K562 (cell line): ENCODE measurements at regions not wholly inside any gene's neighbourhood (a gene's known extent, or its start where the extent isn't known, plus 50 kb on each side); places are given as distances from the start of the nearest gene placed in this dataset.

Experiments used
- ATAC-seq: fragments of 200-7000 bp; cut with Tn5 transposase; 3 replicates; pipeline ENCODE4 v1.9.1; 2020; ENCODE audit warnings: moderate library complexity
- BruUV-seq: library from RNA; stranded (reverse); fragments of 400-500 nt; replicated peaks from 2 replicates; lab custom pipeline; 2021; lab: Mats Ljungman, UMichigan
- CTCF ChIA-PET: fragments of 300-600 bp; formaldehyde crosslinking; extraction: SDS; loops from one replicate; lab custom pipeline; 2021; ENCODE audit warnings: low intra/inter-chr PET ratio; lab: Yijun Ruan, JAX
- POLR2A ChIA-PET: fragments of 300-600, 350-650 bp; sonication (Branson Sonifier 250); formaldehyde crosslinking; extraction: SDS; loops from one replicate; lab custom pipeline; 2021; ENCODE audit warnings: antibody characterized with exemption, inconsistent platforms; lab: Yijun Ruan, JAX
- DNase-seq, 4 experiments: peaks; one replicate each; pipeline versions ENCODE4 v3.0.0 to v3.0.0-alpha.2; 2011 to 2018; ENCODE audit warnings: low spot score in 3 of 4, mixed read lengths in 3 of 4; ENCODE audit errors: extremely low read depth in 1 of 4
- FAIRE-seq: peaks from 2 replicates; lab custom pipeline; 2011; peaks lifted over from hg19 to GRCh38; lab: Jason Lieb, UNC
- H2AFZ ChIP-seq: 2 replicates; pipeline ENCODE4 v1.6.0; 2011; ENCODE audit warnings: low read depth, low read length, control low read depth, inconsistent platforms
- H3K27ac ChIP-seq: fragments of 200-600 bp; 3 replicates; pipeline ENCODE4 v1.8.0; 2011; ENCODE audit warnings: low read depth, mild to moderate bottlenecking, control low read depth, inconsistent platforms, low read length, moderate library complexity, mixed read lengths; ENCODE audit errors: extremely low read depth
- H3K27me3 ChIP-seq, 2 experiments: fragments of 300-600 bp in 1 of 2; 2 replicates in 1 of 2; 3 replicates in 1 of 2; pipeline versions ENCODE4 v1.6.0 to v1.8.0; 2011; ENCODE audit warnings: inconsistent platforms in 2 of 2, low read length in 2 of 2, mild to moderate bottlenecking in 1 of 2, mixed read lengths in 1 of 2, moderate library complexity in 1 of 2; ENCODE audit not compliant: control insufficient read depth in 2 of 2, insufficient read depth in 2 of 2
- H3K36me3 ChIP-seq: fragments of 300-600 bp; 3 replicates; pipeline ENCODE4 v1.8.0; 2011; ENCODE audit warnings: mild to moderate bottlenecking, low read length, inconsistent platforms; ENCODE audit not compliant: control insufficient read depth, insufficient read depth
- H3K4me1 ChIP-seq, 2 experiments: fragments of 200-600 bp in 1 of 2; replicated peaks in 1 of 2; 2 replicates in 1 of 2; 3 replicates in 1 of 2; pipeline versions ENCODE4 v1.5.1 to v1.8.0; 2011; ENCODE audit warnings: inconsistent platforms in 2 of 2, low read length in 2 of 2, mild to moderate bottlenecking in 1 of 2, mixed read lengths in 1 of 2, moderate library complexity in 1 of 2; ENCODE audit not compliant: control insufficient read depth in 2 of 2, insufficient read depth in 2 of 2
- H3K4me2 ChIP-seq: 2 replicates; pipeline ENCODE4 v1.6.1; 2011; ENCODE audit warnings: low read length, control low read depth, inconsistent platforms, mixed read lengths; ENCODE audit not compliant: insufficient read depth
- H3K4me3 ChIP-seq: fragments of 200-600 bp; sonication (generic), shearing (Covaris generic); 2 replicates; pipeline ENCODE4 v1.5.1; 2016; ENCODE audit warnings: control low read depth, inconsistent platforms
- H3K79me2 ChIP-seq: fragments of 200-600 bp; 3 replicates; pipeline ENCODE4 v1.8.0; 2011; ENCODE audit warnings: low read length, inconsistent platforms; ENCODE audit not compliant: control insufficient read depth, insufficient read depth
- H3K9ac ChIP-seq, 2 experiments: 2 replicates each; pipeline versions ENCODE4 v1.6.0 to v1.6.1; 2011; ENCODE audit warnings: low read depth in 2 of 2, low read length in 2 of 2, control low read depth in 1 of 2, inconsistent platforms in 1 of 2, mild to moderate bottlenecking in 1 of 2, mixed read lengths in 1 of 2; ENCODE audit not compliant: insufficient read depth in 1 of 2
- H3K9me1 ChIP-seq: one replicate; pipeline ENCODE4 v1.6.0; 2011; ENCODE audit warnings: inconsistent platforms, mild to moderate bottlenecking, low read length, moderate library complexity; ENCODE audit not compliant: control insufficient read depth, insufficient read depth
- H3K9me3 ChIP-seq: replicated peaks from 2 replicates; pipeline ENCODE4 v1.5.1; 2011; ENCODE audit warnings: low read depth, low read length, inconsistent platforms; ENCODE audit not compliant: control insufficient read depth, insufficient read depth
- H4K20me1 ChIP-seq: replicated peaks from 2 replicates; pipeline ENCODE4 v1.6.1; 2011; ENCODE audit warnings: low read length, inconsistent platforms, mixed read lengths; ENCODE audit not compliant: control insufficient read depth, insufficient read depth
- CREM ChIP-seq: IDR thresholded peaks from 2 replicates; pipeline ENCODE4 v1.6.1; 2014; ENCODE audit warnings: antibody characterized with exemption, low read depth
- HOXB6 ChIP-seq: fragments of 250-450 bp; sonication (Bioruptor Pico); IDR thresholded peaks from 2 replicates; pipeline ENCODE4 v1.5.1; 2022; ENCODE audit warnings: mild to moderate bottlenecking, borderline replicate concordance
- KAT8 ChIP-seq: fragments of 450-650 bp; IDR thresholded peaks from 2 replicates; pipeline ENCODE4 v1.6.1; 2016; ENCODE audit warnings: low read depth, mild to moderate bottlenecking
- MECOM ChIP-seq: fragments of 250-450 bp; sonication (Bioruptor Pico); IDR thresholded peaks from 2 replicates; pipeline ENCODE4 v1.8.0; 2022; ENCODE audit warnings: inconsistent platforms
- NFIX ChIP-seq: fragments of 250-450 bp; sonication (Bioruptor Pico); IDR thresholded peaks from 2 replicates; pipeline ENCODE4 v1.4.0; 2020; ENCODE audit warnings: low read depth, mild to moderate bottlenecking, moderate library complexity
- SRF ChIP-seq, 2 experiments: fragments of 250-450, 450-650 bp in 1 of 2; sonication (Bioruptor Pico) in 1 of 2; sonication (generic) in 1 of 2; formaldehyde crosslinking; IDR thresholded peaks; 2 replicates each; pipeline versions ENCODE4 v1.5.0 to v1.5.1; 2020 to 2022; ENCODE audit warnings: mild to moderate bottlenecking in 1 of 2, missing genetic modification reagents in 1 of 2
- WGBS: fragments of 100-300 bp; shearing (Covaris generic); methylation state at CpG from one replicate; pipeline ENCODE4 v1.1.6; 2016; ENCODE audit warnings: low coverage, mixed read lengths; ENCODE audit not compliant: insufficient coverage; ENCODE audit errors: missing lambda C conversion rate; 5-methylcytosine and 5-hydroxymethylcytosine counted together
- in situ Hi-C: fragments of 300-500 bp; cut with MboI; formaldehyde crosslinking; loops from 4 replicates; pipeline ENCODE4 v1.15.0; 2018; ENCODE audit warnings: inconsistent platforms, mixed read lengths
- intact Hi-C: fragments of 100-400 bp; cut with micrococcal nuclease; formaldehyde crosslinking; loops from 2 replicates; pipeline ENCODE4 v1.14.2; 2022
- TF ChIP-seq, protein P1 (sequence below): sonication (generic); formaldehyde crosslinking; IDR thresholded peaks from 2 replicates; pipeline ENCODE4 v1.8.1; 2022; ENCODE audit warnings: missing genetic modification reagents
- TF ChIP-seq, protein P2 (sequence below): sonication (generic); formaldehyde crosslinking; IDR thresholded peaks from 2 replicates; pipeline ENCODE4 v1.8.0; 2022; ENCODE audit warnings: missing genetic modification reagents, mild to moderate bottlenecking, moderate library complexity, borderline replicate concordance
- TF ChIP-seq, protein P3 (sequence below): IDR thresholded peaks from 2 replicates; pipeline ENCODE4 v1.6.1; 2014; ENCODE audit warnings: antibody characterized with exemption

DNA sequence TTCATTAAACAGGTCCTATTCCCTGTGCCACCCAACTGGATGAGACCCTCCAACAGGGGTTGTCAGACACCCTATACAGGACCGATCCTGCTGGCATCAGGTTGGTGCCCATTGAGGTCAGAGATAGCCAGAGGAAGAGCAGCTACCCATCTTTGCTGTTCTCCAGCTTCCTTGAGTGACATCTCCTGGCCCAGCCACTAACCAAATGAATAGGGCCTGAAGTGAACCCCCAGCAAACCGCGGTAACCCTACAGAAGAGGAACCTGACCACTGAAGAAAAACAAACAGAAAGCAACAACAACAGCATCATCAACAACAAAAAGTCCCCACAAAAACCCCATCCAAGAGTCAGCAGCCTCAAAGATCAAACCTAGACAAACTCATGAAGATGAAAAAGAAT, 133.6 kb upstream of the ARPP21 start:
- Histone ChIP-seq H3K9me1 (no peaks in the 10 kb centered on the region), H3K36me3 (no peaks in the 10 kb centered on the region), H3K27me3 (no peaks in the 10 kb centered on the region), H3K4me3 (no peak overlapping the region), H3K9me3 (0 out of 2 replicates have a peak, but pooled peaks cover 2% of the 10 kb centered on the region), H2AFZ (no peak overlapping the region), H4K20me1 (no peaks in the 10 kb centered on the region), H3K9ac (no peak overlapping the region), H3K27ac (no peak overlapping the region)
- no TSS peak for BruUV-seq
- intact Hi-C loops = no loop called here
- POLR2A ChIA-PET = no interaction called here
- no peak for FAIRE-seq
- CTCF ChIA-PET = no interaction called here
- TF ChIP-seq, protein P1, sequence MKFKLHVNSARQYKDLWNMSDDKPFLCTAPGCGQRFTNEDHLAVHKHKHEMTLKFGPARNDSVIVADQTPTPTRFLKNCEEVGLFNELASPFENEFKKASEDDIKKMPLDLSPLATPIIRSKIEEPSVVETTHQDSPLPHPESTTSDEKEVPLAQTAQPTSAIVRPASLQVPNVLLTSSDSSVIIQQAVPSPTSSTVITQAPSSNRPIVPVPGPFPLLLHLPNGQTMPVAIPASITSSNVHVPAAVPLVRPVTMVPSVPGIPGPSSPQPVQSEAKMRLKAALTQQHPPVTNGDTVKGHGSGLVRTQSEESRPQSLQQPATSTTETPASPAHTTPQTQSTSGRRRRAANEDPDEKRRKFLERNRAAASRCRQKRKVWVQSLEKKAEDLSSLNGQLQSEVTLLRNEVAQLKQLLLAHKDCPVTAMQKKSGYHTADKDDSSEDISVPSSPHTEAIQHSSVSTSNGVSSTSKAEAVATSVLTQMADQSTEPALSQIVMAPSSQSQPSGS (CRISPR knock-in tag) = no peak
- TF ChIP-seq, protein P2, sequence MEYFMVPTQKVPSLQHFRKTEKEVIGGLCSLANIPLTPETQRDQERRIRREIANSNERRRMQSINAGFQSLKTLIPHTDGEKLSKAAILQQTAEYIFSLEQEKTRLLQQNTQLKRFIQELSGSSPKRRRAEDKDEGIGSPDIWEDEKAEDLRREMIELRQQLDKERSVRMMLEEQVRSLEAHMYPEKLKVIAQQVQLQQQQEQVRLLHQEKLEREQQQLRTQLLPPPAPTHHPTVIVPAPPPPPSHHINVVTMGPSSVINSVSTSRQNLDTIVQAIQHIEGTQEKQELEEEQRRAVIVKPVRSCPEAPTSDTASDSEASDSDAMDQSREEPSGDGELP (CRISPR knock-in tag) = no peak
- no peak for TF ChIP-seq NFIX (CRISPR knock-in tag)
- no peak for TF ChIP-seq CREM
- TF ChIP-seq, protein P3, sequence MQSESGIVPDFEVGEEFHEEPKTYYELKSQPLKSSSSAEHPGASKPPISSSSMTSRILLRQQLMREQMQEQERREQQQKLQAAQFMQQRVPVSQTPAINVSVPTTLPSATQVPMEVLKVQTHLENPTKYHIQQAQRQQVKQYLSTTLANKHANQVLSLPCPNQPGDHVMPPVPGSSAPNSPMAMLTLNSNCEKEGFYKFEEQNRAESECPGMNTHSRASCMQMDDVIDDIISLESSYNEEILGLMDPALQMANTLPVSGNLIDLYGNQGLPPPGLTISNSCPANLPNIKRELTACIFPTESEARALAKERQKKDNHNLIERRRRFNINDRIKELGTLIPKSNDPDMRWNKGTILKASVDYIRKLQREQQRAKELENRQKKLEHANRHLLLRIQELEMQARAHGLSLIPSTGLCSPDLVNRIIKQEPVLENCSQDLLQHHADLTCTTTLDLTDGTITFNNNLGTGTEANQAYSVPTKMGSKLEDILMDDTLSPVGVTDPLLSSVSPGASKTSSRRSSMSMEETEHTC = no peak
- no peak for TF ChIP-seq HOXB6 (CRISPR knock-in tag)
- TF ChIP-seq SRF (CRISPR knock-in tag; IDR thresholded peaks at IDR 0.05) = no peak
- no peak for TF ChIP-seq MECOM (CRISPR knock-in tag)
- TF ChIP-seq KAT8 = no peak
- TF ChIP-seq, all 486 proteins: peak for 0
- WGBS = 3% methylated on average over 3 of the region's 3 CpGs
- ATAC-seq = no peak
- Histone ChIP-seq H3K79me2 (no peaks in the 10 kb centered on the region), H3K4me2 (no peak overlapping the region), H3K4me1 (no peaks in the 10 kb centered on the region)
- in situ Hi-C loops = no loop called here
- no peak for DNase-seq
